Transverse colon (tissue), 4 donors: ENCODE measurements at regions not wholly inside any gene's neighbourhood (a gene's known extent, or its start where the extent isn't known, plus 50 kb on each side); places are given as distances from the start of the nearest gene placed in this dataset.

Experiments
- DNase-seq: peaks from one replicate; pipeline ENCODE4 v3.0.0-alpha.2; 2019
- H3K27ac ChIP-seq, 4 donors: fragments of 200-600 bp; sonication (generic); 2 replicates each; pipeline ENCODE4 v1.5.1; 2016 to 2018; ENCODE audit warnings: inconsistent platforms in 4 of 4
- H3K27me3 ChIP-seq: fragments of 200-600 bp; sonication (generic); 2 replicates; pipeline ENCODE4 v1.5.1; 2017; ENCODE audit warnings: inconsistent platforms
- H3K36me3 ChIP-seq, 4 donors: fragments of 200-600 bp; sonication (generic); 2 replicates each; pipeline ENCODE4 v1.5.1; 2017 to 2019; ENCODE audit warnings: inconsistent platforms in 4 of 4
- H3K4me1 ChIP-seq, 4 donors: fragments of 200-600 bp; sonication (generic); 2 replicates each; pipeline ENCODE4 v1.5.1; 2017 to 2020; ENCODE audit warnings: inconsistent platforms in 4 of 4
- H3K4me3 ChIP-seq, 4 donors: fragments of 200-600 bp; sonication (generic); 1 replicate in 1 of 4; 2 replicates in 3 of 4; pipeline versions ENCODE4 v1.5.1 to v1.6.1; 2017 to 2019; ENCODE audit warnings: inconsistent platforms in 4 of 4
- H3K9me3 ChIP-seq, 2 donors: fragments of 200-600 bp; sonication (generic); 2 replicates each; pipeline ENCODE4 v1.5.1; 2017 to 2019; ENCODE audit warnings: inconsistent platforms in 2 of 2
- EP300 ChIP-seq: sonication (generic); formaldehyde crosslinking; IDR thresholded peaks from one replicate; pipeline ENCODE4 v1.6.1; 2017; ENCODE audit warnings: antibody characterized with exemption, low read depth
- POLR2A ChIP-seq: fragments of 450-650 bp; IDR thresholded peaks from one replicate; pipeline ENCODE4 v1.6.1; 2016; ENCODE audit warnings: antibody characterized with exemption, mild to moderate bottlenecking, moderate library complexity
- POLR2AphosphoS5 ChIP-seq, 3 donors: sonication (generic); formaldehyde crosslinking; IDR thresholded peaks; one replicate each; pipeline ENCODE4 v1.6.1; 2016; ENCODE audit warnings: antibody characterized with exemption in 3 of 3
- WGBS, 2 donors: methylation state at CpG; one replicate each; pipeline ENCODE4 v1.1.5; 2018; ENCODE audit warnings: low coverage in 1 of 2; 5-methylcytosine and 5-hydroxymethylcytosine counted together
- in situ Hi-C, 4 donors: fragments of 200-750 bp; cut with MboI; loops; one replicate each; pipeline versions ENCODE4 v1.15.0 to v1.15.1; 2017; ENCODE audit warnings: low sequenced_read_pairs in 3 of 4, low pct_ligation_motif_present in 1 of 4, low pct_unique_long_range_greater_than_20kb in 1 of 4
- intact Hi-C: fragments of 100-400 bp; cut with DNase I; formaldehyde crosslinking; loops from one replicate; pipeline ENCODE4 v1.15.1; 2023; ENCODE audit warnings: low total_unique reads
- TF ChIP-seq, protein P1 (sequence below), 5 experiments: fragments of 200-600 bp in 3 of 5; fragments of 450-650 bp in 2 of 5; sonication (generic) in 3 of 5; IDR thresholded peaks; 1 replicate in 2 of 5; 2 replicates in 3 of 5; pipeline ENCODE4 v1.5.1; 2016 to 2017; ENCODE audit warnings: antibody characterized with exemption in 5 of 5, inconsistent platforms in 3 of 5, mild to moderate bottlenecking in 2 of 5, moderate library complexity in 1 of 5

DNA sequence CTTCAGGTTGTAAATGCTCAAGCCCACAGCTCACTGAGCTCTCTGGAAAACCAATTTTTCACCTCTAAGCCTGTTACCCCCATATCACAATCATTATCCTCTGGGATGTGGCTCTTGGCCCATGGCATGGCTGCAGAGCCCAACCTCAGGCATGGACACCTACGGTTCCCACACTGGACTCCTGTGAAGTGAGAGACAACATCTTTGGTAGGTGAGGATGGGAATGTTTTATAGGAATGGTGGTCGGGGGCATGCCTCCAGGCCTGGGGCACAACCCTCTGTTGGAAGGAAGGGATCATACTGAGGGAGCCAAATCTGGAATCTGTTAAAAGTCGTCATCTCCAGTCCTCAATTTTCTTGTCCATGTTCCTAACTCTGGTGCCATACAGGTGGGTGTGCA, 179.1 kb downstream of the FOXD2 start:
- Histone ChIP-seq H3K27me3 (no peaks in the 10 kb centered on the region), H3K9me3 (no peaks in the 10 kb centered on the region), H3K27ac (no peak overlapping the region), H3K4me1 (no peaks in the 10 kb centered on the region), H3K4me3 (no peak overlapping the region), H3K36me3 (no peaks in the 10 kb centered on the region)
- TF ChIP-seq, protein P1, sequence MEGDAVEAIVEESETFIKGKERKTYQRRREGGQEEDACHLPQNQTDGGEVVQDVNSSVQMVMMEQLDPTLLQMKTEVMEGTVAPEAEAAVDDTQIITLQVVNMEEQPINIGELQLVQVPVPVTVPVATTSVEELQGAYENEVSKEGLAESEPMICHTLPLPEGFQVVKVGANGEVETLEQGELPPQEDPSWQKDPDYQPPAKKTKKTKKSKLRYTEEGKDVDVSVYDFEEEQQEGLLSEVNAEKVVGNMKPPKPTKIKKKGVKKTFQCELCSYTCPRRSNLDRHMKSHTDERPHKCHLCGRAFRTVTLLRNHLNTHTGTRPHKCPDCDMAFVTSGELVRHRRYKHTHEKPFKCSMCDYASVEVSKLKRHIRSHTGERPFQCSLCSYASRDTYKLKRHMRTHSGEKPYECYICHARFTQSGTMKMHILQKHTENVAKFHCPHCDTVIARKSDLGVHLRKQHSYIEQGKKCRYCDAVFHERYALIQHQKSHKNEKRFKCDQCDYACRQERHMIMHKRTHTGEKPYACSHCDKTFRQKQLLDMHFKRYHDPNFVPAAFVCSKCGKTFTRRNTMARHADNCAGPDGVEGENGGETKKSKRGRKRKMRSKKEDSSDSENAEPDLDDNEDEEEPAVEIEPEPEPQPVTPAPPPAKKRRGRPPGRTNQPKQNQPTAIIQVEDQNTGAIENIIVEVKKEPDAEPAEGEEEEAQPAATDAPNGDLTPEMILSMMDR (IDR thresholded peaks at IDR 0.05), result no peak
- TF ChIP-seq EP300, result no peak
- no peak for TF ChIP-seq POLR2AphosphoS5 (IDR thresholded peaks at IDR 0.05)
- TF ChIP-seq POLR2A, result no peak
- intact Hi-C loops (no loop called here), in situ Hi-C loops (no loop called here)
- WGBS, 2 donors, result 82 to 86% methylated on average over 2 to 3 of the region's 3 CpGs
- no peak for DNase-seq

DNA sequence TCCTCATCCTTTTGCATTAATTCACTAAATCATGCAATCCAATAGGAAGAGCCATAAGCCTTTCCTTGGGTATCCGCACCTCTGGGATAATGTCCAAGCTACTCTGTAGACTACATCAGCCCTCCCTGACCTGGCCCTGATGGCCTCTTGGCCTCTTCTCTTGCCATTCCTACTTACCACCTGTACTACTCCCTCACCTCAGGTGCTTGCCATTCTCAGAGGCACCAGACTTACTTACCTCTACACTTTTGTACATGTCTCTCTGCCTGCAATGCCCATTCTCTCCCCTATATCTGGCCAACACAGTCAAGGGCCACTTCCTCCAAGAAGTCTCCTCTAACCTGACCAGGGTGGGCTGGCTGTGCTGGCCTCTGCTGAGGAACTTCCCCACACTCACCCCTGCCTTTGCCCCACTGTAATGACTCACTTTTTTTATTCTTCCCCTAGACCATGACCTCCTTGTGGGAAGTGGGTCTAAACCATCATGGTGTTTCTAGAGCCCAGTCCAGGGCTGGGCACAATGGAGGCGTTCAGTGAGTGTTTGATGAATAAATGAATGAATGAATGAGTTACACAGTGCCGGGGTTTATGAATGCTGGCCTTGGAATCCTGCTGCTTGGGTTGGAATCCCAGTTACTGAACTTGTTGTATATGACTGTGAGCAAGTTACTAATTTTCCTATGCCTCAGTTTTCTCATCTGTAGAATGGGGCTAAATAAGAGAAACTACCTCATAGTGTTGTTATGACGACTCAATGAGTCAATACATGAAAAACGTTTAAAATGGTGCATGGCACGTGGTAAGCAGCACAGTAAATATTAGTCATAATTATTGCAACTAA, 179.8 kb downstream of the FOXD2 start:
- no peak for TF ChIP-seq POLR2A
- no peak for TF ChIP-seq POLR2AphosphoS5 (IDR thresholded peaks at IDR 0.05)
- TF ChIP-seq EP300, result no peak
- TF ChIP-seq, protein P1 (IDR thresholded peaks at IDR 0.05), result no peak
- in situ Hi-C loops (no loop called here), intact Hi-C loops (no loop called here)
- Histone ChIP-seq H3K27me3 (no peaks in the 10 kb centered on the region), H3K36me3 (no peaks in the 10 kb centered on the region), H3K4me1 (no peaks in the 10 kb centered on the region), H3K4me3 (no peak overlapping the region), H3K27ac (no peak overlapping the region), H3K9me3 (no peaks in the 10 kb centered on the region)
- 74 to 82% methylated on average over 5 to 6 of the region's 6 CpGs for WGBS, 2 donors
- no peak for DNase-seq

DNA sequence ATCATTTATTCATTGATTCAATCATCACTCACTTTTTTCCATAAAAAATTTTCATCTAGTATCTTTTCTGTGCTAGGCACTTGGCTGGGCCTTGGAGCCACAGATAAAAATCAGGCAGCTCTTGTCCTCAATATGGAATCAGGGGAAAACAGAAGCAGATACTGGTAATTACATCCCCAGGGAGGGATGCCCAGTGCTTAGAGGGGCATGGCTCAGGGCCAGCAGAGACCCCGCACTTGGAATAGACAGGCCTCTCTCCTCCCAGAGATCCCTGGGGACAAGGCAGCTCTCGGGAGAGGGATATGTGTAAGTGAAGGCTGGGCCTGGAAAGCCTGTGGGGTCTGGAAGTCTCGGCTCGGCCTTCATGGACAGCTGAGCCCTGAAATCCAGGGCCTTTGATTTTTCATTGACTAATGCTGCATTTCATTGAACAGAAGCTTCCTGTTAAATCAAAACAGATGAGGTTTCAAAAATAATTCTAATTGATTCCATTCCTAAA, 180.4 kb downstream of the FOXD2 start:
- no peaks in the 10 kb centered on the region for H3K4me1 ChIP-seq
- intact Hi-C loops, result no loop called here
- no peaks in the 10 kb centered on the region for H3K36me3 ChIP-seq
- no peaks in the 10 kb centered on the region for H3K27me3 ChIP-seq
- TF ChIP-seq, protein P1 (IDR thresholded peaks at IDR 0.05), result no peak
- TF ChIP-seq POLR2AphosphoS5 (IDR thresholded peaks at IDR 0.05), result no peak
- no peak for TF ChIP-seq POLR2A
- no peak for TF ChIP-seq EP300
- no peaks in the 10 kb centered on the region for H3K9me3 ChIP-seq
- no peak overlapping the region for H3K4me3 ChIP-seq
- WGBS, 2 donors, result 81% methylated on average over 4 of the region's 4 CpGs; no CpG with 5 or more reads in 1 of the 2 donors
- H3K27ac ChIP-seq, result no peak overlapping the region
- DNase-seq, result no peak
- in situ Hi-C loops, result no loop called here

DNA sequence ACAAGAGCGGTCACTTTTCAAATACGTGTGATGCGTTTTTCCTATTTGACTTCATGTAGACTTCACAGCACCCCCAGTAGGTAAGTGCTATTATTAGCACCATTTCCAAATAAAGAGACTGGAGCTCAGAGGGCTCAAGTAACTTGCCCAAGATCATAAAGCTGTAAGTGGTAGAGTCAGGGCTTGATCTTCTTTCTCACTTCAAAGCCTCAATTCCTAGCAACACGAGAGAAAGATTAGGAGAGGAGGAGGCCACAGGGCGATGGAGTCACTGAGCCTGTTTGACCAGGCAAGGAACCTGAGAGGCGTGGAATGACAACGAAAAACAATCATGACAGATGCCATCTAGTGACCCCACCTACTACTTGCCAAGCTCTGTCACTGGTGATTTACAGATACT, 181.0 kb downstream of the FOXD2 start:
- H3K27ac ChIP-seq, result no peak overlapping the region
- 47 to 52% methylated on average over 7 of the region's 7 CpGs for WGBS, 2 donors
- no peak for TF ChIP-seq POLR2AphosphoS5 (IDR thresholded peaks at IDR 0.05)
- no peak for TF ChIP-seq POLR2A
- TF ChIP-seq, protein P1 (IDR thresholded peaks at IDR 0.05), result no peak
- no peak for TF ChIP-seq EP300
- no peak for DNase-seq
- intact Hi-C loops, result no loop called here
- H3K27me3 ChIP-seq, result no peaks in the 10 kb centered on the region
- no peaks in the 10 kb centered on the region for H3K36me3 ChIP-seq
- in situ Hi-C loops, result no loop called here
- no peak overlapping the region for H3K4me3 ChIP-seq
- no peaks in the 10 kb centered on the region for H3K9me3 ChIP-seq
- H3K4me1 ChIP-seq, result no peaks in the 10 kb centered on the region
